Karpas-422 (cell line): ENCODE measurements at regions not wholly inside any gene's neighbourhood (a gene's known extent, or its start where the extent isn't known, plus 50 kb on each side); places are given as distances from the start of the nearest gene placed in this dataset.
"Not testable (repeated sequence)": the region's sequence is repeated elsewhere in the genome, so short reads cannot be mapped to it uniquely, and the experiment has no call there.

ENCODE experiments used
- DNase-seq: peaks from one replicate; pipeline ENCODE4 v3.0.0-alpha.2; 2015
- H2AFZ ChIP-seq: fragments of 200-600 bp; sonication (generic); 2 replicates; pipeline ENCODE4 v1.6.1; 2014; ENCODE audit warnings: antibody characterized with exemption, low read length, mixed read lengths
- H3K27ac ChIP-seq: fragments of 200-600 bp; sonication (generic); 2 replicates; pipeline ENCODE4 v1.5.1; 2014; ENCODE audit warnings: mild to moderate bottlenecking, low read length, moderate library complexity
- H3K27me3 ChIP-seq: fragments of 200-600 bp; sonication (generic); 2 replicates; pipeline ENCODE4 v1.6.1; 2014; ENCODE audit warnings: low read length, mixed read lengths
- H3K36me3 ChIP-seq: fragments of 200-600 bp; sonication (generic); 2 replicates; pipeline ENCODE4 v1.6.1; 2014; ENCODE audit warnings: low read length, mixed read lengths; ENCODE audit not compliant: insufficient read depth
- H3K4me1 ChIP-seq: fragments of 200-600 bp; sonication (generic); 2 replicates; pipeline ENCODE4 v1.6.1; 2014; ENCODE audit warnings: mild to moderate bottlenecking, low read length, mixed read lengths
- H3K4me2 ChIP-seq: fragments of 200-600 bp; sonication (generic); 2 replicates; pipeline ENCODE4 v1.6.1; 2014; ENCODE audit warnings: low read length, low read depth, mild to moderate bottlenecking; ENCODE audit not compliant: poor library complexity, severe bottlenecking
- H3K4me3 ChIP-seq: fragments of 200-600 bp; sonication (generic); 2 replicates; pipeline ENCODE4 v1.5.1; 2014; ENCODE audit warnings: mild to moderate bottlenecking, antibody characterized with exemption, low read length, mixed read lengths
- H3K79me2 ChIP-seq: fragments of 200-600 bp; sonication (generic); 2 replicates; pipeline ENCODE4 v1.6.1; 2014; ENCODE audit warnings: mild to moderate bottlenecking, low read length, mixed read lengths
- H3K9ac ChIP-seq: fragments of 200-600 bp; sonication (generic); 2 replicates; pipeline ENCODE4 v1.6.0; 2014; ENCODE audit warnings: low read length
- H3K9me2 ChIP-seq: fragments of 200-600 bp; sonication (generic), shearing (Covaris generic); replicated peaks from 2 replicates; pipeline ENCODE4 v1.6.0; 2014; ENCODE audit warnings: mild to moderate bottlenecking, low read length, moderate library complexity; ENCODE audit not compliant: insufficient read depth
- H3K9me3 ChIP-seq: fragments of 300-700, 200-600 bp; sonication (generic); 2 replicates; pipeline ENCODE4 v1.6.1; 2014; ENCODE audit warnings: low read length, mixed read lengths
- H4K20me1 ChIP-seq: fragments of 200-600 bp; sonication (generic); 2 replicates; pipeline ENCODE4 v1.6.1; 2014; ENCODE audit warnings: mild to moderate bottlenecking, antibody characterized with exemption, low read length, low read depth; ENCODE audit not compliant: insufficient read depth

DNA sequence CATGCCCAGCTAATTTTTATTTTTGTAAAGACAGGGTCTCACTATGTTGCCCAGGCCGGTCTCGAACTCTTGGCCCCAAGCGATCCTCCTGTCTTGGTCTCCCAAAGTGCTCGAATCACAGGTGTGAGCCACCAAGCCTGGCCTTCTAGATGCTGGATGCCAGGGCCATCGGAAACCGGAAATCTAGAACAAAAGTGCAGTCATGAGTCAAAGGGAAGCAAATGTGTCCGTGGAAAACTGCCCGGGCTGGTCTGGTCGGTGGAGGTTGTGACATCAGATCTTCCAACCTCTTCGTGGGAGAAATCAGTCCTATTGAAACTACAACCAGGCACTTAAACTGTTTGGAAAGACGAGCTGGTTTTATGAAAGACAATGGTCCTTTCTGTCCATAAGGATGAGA is 92.3 kb upstream of the SHOX start:
- no peaks in the 10 kb centered on the region for H3K9me3 ChIP-seq
- no peak overlapping the region for H3K9ac ChIP-seq

DNA sequence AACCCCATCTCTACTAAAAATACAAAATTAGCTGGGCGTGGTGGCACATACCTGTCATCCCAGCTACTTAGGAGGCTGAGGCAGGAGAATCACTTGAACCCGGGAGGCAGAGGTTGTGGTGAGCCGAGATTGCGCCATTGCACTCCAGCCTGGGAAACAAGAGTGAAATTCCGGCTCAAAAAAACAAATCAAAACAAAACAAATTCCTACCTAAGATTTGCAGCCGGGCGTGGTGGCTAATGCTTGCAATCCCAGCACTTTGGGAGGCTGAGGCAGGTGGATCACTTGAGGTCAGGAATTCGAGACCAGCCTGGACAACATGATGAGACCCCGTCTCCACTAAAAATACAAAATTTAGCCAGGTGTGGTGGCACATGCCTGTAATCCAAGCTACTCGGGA is 89.6 kb upstream of the SHOX start:
- not testable (repeated sequence) for H3K79me2 ChIP-seq, H3K9me3 ChIP-seq

More for the DNA sequence above, 92.3 kb upstream of the SHOX start:
- no peak for DNase-seq
- H2AFZ ChIP-seq, result no peak overlapping the region
- H3K9me2 ChIP-seq, result no peaks in the 10 kb centered on the region
- H3K4me3 ChIP-seq, result no peak overlapping the region
- peaks cover 7% of the 10 kb centered on the region; the same call in 1 of the 2 replicates for H3K4me1 ChIP-seq
- H3K79me2 ChIP-seq, result no peaks in the 10 kb centered on the region
- H3K27me3 ChIP-seq, result no peaks in the 10 kb centered on the region
- no peak overlapping the region for H3K4me2 ChIP-seq
- H3K36me3 ChIP-seq, result no peaks in the 10 kb centered on the region; the same call in 1 of the 2 replicates
- no peak overlapping the region for H3K27ac ChIP-seq
- H4K20me1 ChIP-seq, result no peaks in the 10 kb centered on the region

DNA sequence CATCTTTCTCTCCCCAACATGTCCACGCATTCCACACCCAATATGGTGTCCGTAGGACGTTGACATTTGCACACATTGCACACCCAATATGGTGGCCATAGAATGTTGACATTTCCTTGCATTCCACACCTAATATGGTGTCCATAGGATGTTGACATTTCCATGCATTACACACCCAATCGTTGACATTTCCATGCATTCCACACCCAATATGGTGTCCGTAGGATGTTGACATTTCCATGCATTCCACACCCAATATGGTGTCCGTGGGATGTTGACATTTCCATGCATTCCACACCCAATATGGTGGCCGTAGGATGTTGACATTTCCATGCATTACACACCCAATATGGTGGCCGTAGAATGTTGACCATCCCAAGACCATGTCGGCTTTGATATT is 88.4 kb upstream of the SHOX start:
- Histone ChIP-seq H3K27me3 (no peaks in the 10 kb centered on the region), H3K9ac (no peak overlapping the region), H3K36me3 (no peaks in the 10 kb centered on the region; the same call in 1 of the 2 replicates), H3K4me3 (no peak overlapping the region), H3K27ac (no peak overlapping the region), H3K4me1 (no peaks in the 10 kb centered on the region), H3K9me3 (no peaks in the 10 kb centered on the region), H3K9me2 (no peaks in the 10 kb centered on the region), H4K20me1 (no peaks in the 10 kb centered on the region), H3K4me2 (no peak overlapping the region), H3K79me2 (no peaks in the 10 kb centered on the region), H2AFZ (no peak overlapping the region)
- DNase-seq, result no peak

More for the DNA sequence above, 89.6 kb upstream of the SHOX start:
- H3K27me3 ChIP-seq, DNase-seq, H2AFZ ChIP-seq, H3K4me1 ChIP-seq, H3K4me3 ChIP-seq, H3K9ac ChIP-seq, H4K20me1 ChIP-seq, H3K36me3 ChIP-seq, H3K9me2 ChIP-seq, H3K27ac ChIP-seq, H3K4me2 ChIP-seq: not testable (repeated sequence)

DNA sequence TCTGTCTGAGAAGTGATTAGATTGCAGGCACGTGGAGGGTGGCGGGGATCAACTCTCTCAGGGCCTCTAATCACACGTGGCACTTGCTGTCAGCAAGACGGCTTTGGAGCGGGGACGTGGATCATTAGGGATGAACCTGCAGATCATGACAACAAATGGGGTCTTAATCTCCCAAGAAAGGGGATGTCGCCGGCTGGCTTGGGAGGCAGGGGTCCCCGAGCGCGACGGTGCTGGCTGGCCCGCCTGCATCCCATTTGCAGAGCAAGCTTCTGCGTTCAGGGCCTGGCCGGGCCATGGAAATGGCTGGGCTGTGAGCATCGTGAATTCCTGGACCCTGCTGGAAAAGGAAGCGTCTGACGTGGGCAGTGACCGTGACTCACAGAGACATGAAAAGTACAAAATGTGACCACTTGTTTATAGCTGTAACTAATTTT is 85.1 kb upstream of the SHOX start:
- Histone ChIP-seq H2AFZ (no peak overlapping the region), H3K27ac (no peak overlapping the region), H3K27me3 (no peaks in the 10 kb centered on the region), H3K36me3 (no peaks in the 10 kb centered on the region), H4K20me1 (no peaks in the 10 kb centered on the region), H3K4me2 (no peak overlapping the region), H3K9me3 (no peaks in the 10 kb centered on the region), H3K4me1 (no peaks in the 10 kb centered on the region), H3K4me3 (no peak overlapping the region), H3K9ac (no peak overlapping the region), H3K9me2 (no peaks in the 10 kb centered on the region), H3K79me2 (no peaks in the 10 kb centered on the region)
- no peak for DNase-seq

DNA sequence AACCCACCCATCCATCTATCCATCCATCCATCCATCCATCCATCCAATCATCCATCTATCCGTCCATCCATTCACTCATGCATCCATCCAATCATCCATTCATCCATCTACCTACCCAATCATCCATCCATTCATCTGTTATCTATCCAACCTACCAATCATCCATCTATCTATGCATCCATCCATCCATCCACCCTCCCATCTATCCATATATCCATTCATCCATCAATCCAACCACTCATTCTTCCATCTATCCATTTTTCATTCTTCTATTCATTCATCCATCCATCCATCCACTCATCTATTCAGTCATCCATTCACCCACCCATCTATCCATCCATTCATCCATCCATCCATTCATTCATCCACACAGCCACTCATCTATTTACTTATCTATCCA is 80.1 kb upstream of the SHOX start:
- no peak overlapping the region for H2AFZ ChIP-seq
- no peaks in the 10 kb centered on the region for H3K79me2 ChIP-seq
- no peak overlapping the region for H3K4me3 ChIP-seq
- no peaks in the 10 kb centered on the region for H3K9me2 ChIP-seq
- DNase-seq, result no peak
- H3K36me3 ChIP-seq, result no peaks in the 10 kb centered on the region
- H3K27ac ChIP-seq, result no peak overlapping the region
- no peaks in the 10 kb centered on the region for H3K27me3 ChIP-seq
- no peaks in the 10 kb centered on the region for H4K20me1 ChIP-seq
- no peaks in the 10 kb centered on the region for H3K9me3 ChIP-seq
- H3K4me1 ChIP-seq, result no peaks in the 10 kb centered on the region
- H3K9ac ChIP-seq, result no peak overlapping the region
- H3K4me2 ChIP-seq, result no peak overlapping the region

DNA sequence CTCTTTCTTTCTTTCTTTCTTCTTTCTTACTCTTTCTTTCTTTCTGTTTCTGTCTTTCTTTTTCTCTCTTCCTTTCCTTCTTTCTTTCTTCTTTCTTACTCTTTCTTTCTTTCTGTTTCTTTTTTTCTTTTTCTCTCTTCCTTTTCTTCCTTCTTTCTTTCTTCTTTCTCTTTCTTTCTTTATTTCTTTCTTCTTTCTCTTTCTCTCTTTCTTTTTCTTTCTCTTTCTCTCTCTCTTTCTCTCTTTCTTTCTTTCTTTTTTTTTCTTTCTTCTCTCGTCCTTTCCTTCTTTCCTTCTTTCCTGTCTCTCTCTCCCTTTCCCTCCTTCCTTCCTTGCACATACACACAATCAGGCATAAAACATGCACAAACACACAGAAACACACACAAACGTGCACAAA is 79.3 kb upstream of the SHOX start:
- Histone ChIP-seq H3K4me3 (no peak overlapping the region), H3K79me2 (no peaks in the 10 kb centered on the region), H3K9ac (no peak overlapping the region), H3K36me3 (no peaks in the 10 kb centered on the region), H4K20me1 (no peaks in the 10 kb centered on the region), H3K4me2 (no peak overlapping the region), H3K4me1 (no peaks in the 10 kb centered on the region), H3K9me2 (no peaks in the 10 kb centered on the region), H3K9me3 (no peaks in the 10 kb centered on the region), H3K27me3 (no peaks in the 10 kb centered on the region), H2AFZ (no peak overlapping the region), H3K27ac (no peak overlapping the region)
- DNase-seq, result no peak

DNA sequence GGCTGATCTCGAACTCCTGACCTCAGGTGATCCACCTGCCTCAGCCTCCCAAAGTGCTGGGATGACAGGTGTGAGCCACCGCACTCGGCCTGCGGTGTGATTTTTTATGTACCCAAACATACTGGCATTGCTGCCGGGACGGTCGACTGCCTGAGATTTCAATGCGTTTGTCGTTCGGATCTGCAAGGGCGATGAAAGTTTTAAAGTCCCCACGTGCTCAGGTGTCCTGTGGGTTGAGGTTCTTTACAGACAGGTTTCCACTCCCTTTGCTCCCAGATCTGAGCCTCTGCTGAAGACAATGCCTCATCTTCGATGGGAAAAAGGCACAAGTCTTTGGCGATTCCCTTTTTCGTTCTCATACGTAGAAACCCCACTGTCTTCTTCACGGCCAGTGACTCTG is 78.1 kb upstream of the SHOX start:
- Histone ChIP-seq H3K79me2 (no peaks in the 10 kb centered on the region), H3K4me1 (no peaks in the 10 kb centered on the region), H3K27me3 (no peaks in the 10 kb centered on the region), H3K36me3 (no peaks in the 10 kb centered on the region), H3K9ac (no peak overlapping the region), H2AFZ (no peak overlapping the region), H3K9me2 (no peaks in the 10 kb centered on the region), H4K20me1 (no peaks in the 10 kb centered on the region), H3K4me2 (no peak overlapping the region), H3K4me3 (no peak overlapping the region), H3K9me3 (no peaks in the 10 kb centered on the region), H3K27ac (no peak overlapping the region)
- DNase-seq, result no peak

DNA sequence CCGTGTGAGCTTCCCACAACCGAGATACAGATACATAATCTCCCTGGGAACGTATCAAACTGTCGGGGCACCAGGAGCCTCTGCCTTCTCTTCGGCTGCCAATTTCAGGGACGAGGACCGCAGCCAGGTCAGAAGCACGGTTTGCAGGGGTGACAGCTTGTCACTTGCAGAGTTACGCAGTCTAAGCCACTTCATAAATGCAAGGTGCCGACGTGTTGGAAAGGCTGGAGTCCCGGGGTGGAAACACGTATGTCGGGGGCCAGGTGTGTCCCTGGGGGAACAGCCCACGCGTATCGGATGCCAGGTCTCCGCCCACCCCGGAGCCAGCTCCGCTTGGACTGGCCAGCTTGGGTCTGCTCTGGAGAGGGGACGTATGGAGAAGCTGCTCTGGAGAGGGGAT is 76.3 kb upstream of the SHOX start:
- no peaks in the 10 kb centered on the region for H3K27me3 ChIP-seq
- H4K20me1 ChIP-seq, result no peaks in the 10 kb centered on the region
- H3K79me2 ChIP-seq, result no peaks in the 10 kb centered on the region
- no peaks in the 10 kb centered on the region for H3K9me3 ChIP-seq
- no peak overlapping the region for H3K4me2 ChIP-seq
- H3K4me3 ChIP-seq, result no peak overlapping the region
- H3K9me2 ChIP-seq, result no peaks in the 10 kb centered on the region
- H3K36me3 ChIP-seq, result no peaks in the 10 kb centered on the region
- no peak overlapping the region for H2AFZ ChIP-seq
- no peak for DNase-seq
- no peak overlapping the region for H3K27ac ChIP-seq
- no peaks in the 10 kb centered on the region for H3K4me1 ChIP-seq
- no peak overlapping the region for H3K9ac ChIP-seq
